K562 (cell line): ENCODE measurements at regions not wholly inside any gene's neighbourhood (a gene's known extent, or its start where the extent isn't known, plus 50 kb on each side); places are given as distances from the start of the nearest gene placed in this dataset.

Source experiments
- ATAC-seq: fragments of 200-7000 bp; cut with Tn5 transposase; 3 replicates; pipeline ENCODE4 v1.9.1; 2020; ENCODE audit warnings: moderate library complexity
- BruUV-seq: library from RNA; stranded (reverse); fragments of 400-500 nt; replicated peaks from 2 replicates; lab custom pipeline; 2021; lab: Mats Ljungman, UMichigan
- CTCF ChIA-PET: fragments of 300-600 bp; formaldehyde crosslinking; extraction: SDS; loops from one replicate; lab custom pipeline; 2021; ENCODE audit warnings: low intra/inter-chr PET ratio; lab: Yijun Ruan, JAX
- POLR2A ChIA-PET: fragments of 300-600, 350-650 bp; sonication (Branson Sonifier 250); formaldehyde crosslinking; extraction: SDS; loops from one replicate; lab custom pipeline; 2021; ENCODE audit warnings: antibody characterized with exemption, inconsistent platforms; lab: Yijun Ruan, JAX
- DNase-seq, 4 experiments: peaks; one replicate each; pipeline versions ENCODE4 v3.0.0 to v3.0.0-alpha.2; 2011 to 2018; ENCODE audit warnings: low spot score in 3 of 4, mixed read lengths in 3 of 4; ENCODE audit errors: extremely low read depth in 1 of 4
- FAIRE-seq: peaks from 2 replicates; lab custom pipeline; 2011; peaks lifted over from hg19 to GRCh38; lab: Jason Lieb, UNC
- H2AFZ ChIP-seq: 2 replicates; pipeline ENCODE4 v1.6.0; 2011; ENCODE audit warnings: low read depth, low read length, control low read depth, inconsistent platforms
- H3K27ac ChIP-seq: fragments of 200-600 bp; 3 replicates; pipeline ENCODE4 v1.8.0; 2011; ENCODE audit warnings: low read depth, mild to moderate bottlenecking, control low read depth, inconsistent platforms, low read length, moderate library complexity, mixed read lengths; ENCODE audit errors: extremely low read depth
- H3K27me3 ChIP-seq, 2 experiments: fragments of 300-600 bp in 1 of 2; 2 replicates in 1 of 2; 3 replicates in 1 of 2; pipeline versions ENCODE4 v1.6.0 to v1.8.0; 2011; ENCODE audit warnings: inconsistent platforms in 2 of 2, low read length in 2 of 2, mild to moderate bottlenecking in 1 of 2, mixed read lengths in 1 of 2, moderate library complexity in 1 of 2; ENCODE audit not compliant: control insufficient read depth in 2 of 2, insufficient read depth in 2 of 2
- H3K36me3 ChIP-seq: fragments of 300-600 bp; 3 replicates; pipeline ENCODE4 v1.8.0; 2011; ENCODE audit warnings: mild to moderate bottlenecking, low read length, inconsistent platforms; ENCODE audit not compliant: control insufficient read depth, insufficient read depth
- H3K4me1 ChIP-seq, 2 experiments: fragments of 200-600 bp in 1 of 2; replicated peaks in 1 of 2; 2 replicates in 1 of 2; 3 replicates in 1 of 2; pipeline versions ENCODE4 v1.5.1 to v1.8.0; 2011; ENCODE audit warnings: inconsistent platforms in 2 of 2, low read length in 2 of 2, mild to moderate bottlenecking in 1 of 2, mixed read lengths in 1 of 2, moderate library complexity in 1 of 2; ENCODE audit not compliant: control insufficient read depth in 2 of 2, insufficient read depth in 2 of 2
- H3K4me2 ChIP-seq: 2 replicates; pipeline ENCODE4 v1.6.1; 2011; ENCODE audit warnings: low read length, control low read depth, inconsistent platforms, mixed read lengths; ENCODE audit not compliant: insufficient read depth
- H3K4me3 ChIP-seq: fragments of 200-600 bp; sonication (generic), shearing (Covaris generic); 2 replicates; pipeline ENCODE4 v1.5.1; 2016; ENCODE audit warnings: control low read depth, inconsistent platforms
- H3K79me2 ChIP-seq: fragments of 200-600 bp; 3 replicates; pipeline ENCODE4 v1.8.0; 2011; ENCODE audit warnings: low read length, inconsistent platforms; ENCODE audit not compliant: control insufficient read depth, insufficient read depth
- H3K9ac ChIP-seq, 2 experiments: 2 replicates each; pipeline versions ENCODE4 v1.6.0 to v1.6.1; 2011; ENCODE audit warnings: low read depth in 2 of 2, low read length in 2 of 2, control low read depth in 1 of 2, inconsistent platforms in 1 of 2, mild to moderate bottlenecking in 1 of 2, mixed read lengths in 1 of 2; ENCODE audit not compliant: insufficient read depth in 1 of 2
- H3K9me1 ChIP-seq: one replicate; pipeline ENCODE4 v1.6.0; 2011; ENCODE audit warnings: inconsistent platforms, mild to moderate bottlenecking, low read length, moderate library complexity; ENCODE audit not compliant: control insufficient read depth, insufficient read depth
- H3K9me3 ChIP-seq: replicated peaks from 2 replicates; pipeline ENCODE4 v1.5.1; 2011; ENCODE audit warnings: low read depth, low read length, inconsistent platforms; ENCODE audit not compliant: control insufficient read depth, insufficient read depth
- H4K20me1 ChIP-seq: replicated peaks from 2 replicates; pipeline ENCODE4 v1.6.1; 2011; ENCODE audit warnings: low read length, inconsistent platforms, mixed read lengths; ENCODE audit not compliant: control insufficient read depth, insufficient read depth
- BCL6 ChIP-seq: fragments of 250-450 bp; sonication (Bioruptor Pico); IDR thresholded peaks from 2 replicates; pipeline ENCODE4 v1.4.0; 2020
- CBX8 ChIP-seq: fragments of 200-600 bp; sonication (generic); IDR thresholded peaks from 2 replicates; pipeline ENCODE4 v1.6.1; 2012; ENCODE audit warnings: borderline replicate concordance, mixed run types, low read depth, mild to moderate bottlenecking, moderate library complexity, mixed read lengths, low read length, control low read depth, inconsistent platforms; ENCODE audit not compliant: poor library complexity, severe bottlenecking; ENCODE audit errors: extremely low read depth
- FOXJ3 ChIP-seq: sonication (generic); formaldehyde crosslinking; IDR thresholded peaks from 2 replicates; pipeline ENCODE4 v1.4.0; 2020; ENCODE audit warnings: mild to moderate bottlenecking, missing genetic modification reagents
- HNRNPH1 ChIP-seq: fragments of 200-400 bp; formaldehyde crosslinking; optimal IDR thresholded peaks from 2 replicates; pipeline ENCODE3; 2017; ENCODE audit warnings: low read depth, mild to moderate bottlenecking, low read length, moderate library complexity
- MXI1 ChIP-seq: IDR thresholded peaks from 2 replicates; pipeline ENCODE4 v1.6.1; 2011; ENCODE audit warnings: low read depth, mild to moderate bottlenecking, improper control_type of control experiment, low read length
- RAD21 ChIP-seq, 2 experiments: fragments of 250-450 bp in 1 of 2; fragments of 450-650 bp in 1 of 2; sonication (Bioruptor Pico) in 1 of 2; formaldehyde crosslinking in 1 of 2; IDR thresholded peaks in 1 of 2; conservative IDR thresholded peaks in 1 of 2; 2 replicates each; pipeline versions ENCODE4 v1.4.0 to v1.8.0; 2020 to 2022; ENCODE audit warnings: mild to moderate bottlenecking in 2 of 2, moderate library complexity in 1 of 2
- RAD51 ChIP-seq: fragments of 450-650 bp; IDR thresholded peaks from 2 replicates; pipeline ENCODE4 v1.7.1; 2016; ENCODE audit warnings: low read depth, mild to moderate bottlenecking, borderline replicate concordance
- RBFOX2 ChIP-seq: fragments of 200-400 bp; formaldehyde crosslinking; IDR thresholded peaks from 2 replicates; pipeline ENCODE4 v1.6.1; 2017; ENCODE audit warnings: low read depth, mild to moderate bottlenecking, low read length, moderate library complexity
- RBM15 ChIP-seq: fragments of 200-400 bp; formaldehyde crosslinking; IDR thresholded peaks from 2 replicates; pipeline ENCODE4 v1.6.1; 2018; ENCODE audit warnings: mild to moderate bottlenecking, low read length, moderate library complexity; ENCODE audit not compliant: insufficient read depth
- TCF7L2 ChIP-seq: fragments of 150-350 bp; IDR thresholded peaks from 2 replicates; pipeline ENCODE4 v1.6.1; 2016; ENCODE audit warnings: low read depth, mild to moderate bottlenecking, low read length, moderate library complexity
- ZNF217 ChIP-seq: sonication (generic); formaldehyde crosslinking; IDR thresholded peaks from 2 replicates; pipeline ENCODE4 v1.8.0; 2022; ENCODE audit warnings: mild to moderate bottlenecking, missing genetic modification reagents
- ZNF384 ChIP-seq: IDR thresholded peaks from 2 replicates; pipeline ENCODE4 v1.6.1; 2012; ENCODE audit warnings: low read depth, low read length, improper control_type of control experiment
- ZNF76 ChIP-seq: fragments of 250-450 bp; sonication (Bioruptor Pico); IDR thresholded peaks from 2 replicates; pipeline ENCODE4 v1.4.0; 2020; ENCODE audit warnings: mild to moderate bottlenecking, moderate library complexity, borderline replicate concordance
- WGBS: fragments of 100-300 bp; shearing (Covaris generic); methylation state at CpG from one replicate; pipeline ENCODE4 v1.1.6; 2016; ENCODE audit warnings: low coverage, mixed read lengths; ENCODE audit not compliant: insufficient coverage; ENCODE audit errors: missing lambda C conversion rate; 5-methylcytosine and 5-hydroxymethylcytosine counted together
- in situ Hi-C: fragments of 300-500 bp; cut with MboI; formaldehyde crosslinking; loops from 4 replicates; pipeline ENCODE4 v1.15.0; 2018; ENCODE audit warnings: inconsistent platforms, mixed read lengths
- intact Hi-C: fragments of 100-400 bp; cut with micrococcal nuclease; formaldehyde crosslinking; loops from 2 replicates; pipeline ENCODE4 v1.14.2; 2022
- TF ChIP-seq, protein P1 (sequence below): sonication (generic); formaldehyde crosslinking; IDR thresholded peaks from 2 replicates; pipeline ENCODE4 v1.9.0; 2022; ENCODE audit warnings: mild to moderate bottlenecking, missing genetic modification reagents
- TF ChIP-seq, protein P2 (sequence below), 3 experiments: fragments of 200-800 bp in 1 of 3; sonication (Bioruptor generic) in 1 of 3; sonication (generic) in 1 of 3; formaldehyde crosslinking in 1 of 3; IDR thresholded peaks; 2 replicates each; pipeline versions ENCODE4 v1.6.1 to v1.8.0; 2016 to 2022; ENCODE audit warnings: mild to moderate bottlenecking in 2 of 3, missing compliant biosample characterization in 2 of 3, missing genetic modification characterization in 2 of 3, missing genetic modification reagents in 1 of 3
- TF ChIP-seq, protein P3 (sequence below): fragments of 450-650 bp; formaldehyde crosslinking; IDR thresholded peaks from 2 replicates; pipeline ENCODE4 v1.4.0; 2020; ENCODE audit warnings: mild to moderate bottlenecking, moderate library complexity
- TF ChIP-seq, protein P4 (sequence below): fragments of 450-650 bp; IDR thresholded peaks from 2 replicates; pipeline ENCODE4 v1.6.1; 2014; ENCODE audit warnings: low read depth, mild to moderate bottlenecking, moderate library complexity, borderline replicate concordance

DNA sequence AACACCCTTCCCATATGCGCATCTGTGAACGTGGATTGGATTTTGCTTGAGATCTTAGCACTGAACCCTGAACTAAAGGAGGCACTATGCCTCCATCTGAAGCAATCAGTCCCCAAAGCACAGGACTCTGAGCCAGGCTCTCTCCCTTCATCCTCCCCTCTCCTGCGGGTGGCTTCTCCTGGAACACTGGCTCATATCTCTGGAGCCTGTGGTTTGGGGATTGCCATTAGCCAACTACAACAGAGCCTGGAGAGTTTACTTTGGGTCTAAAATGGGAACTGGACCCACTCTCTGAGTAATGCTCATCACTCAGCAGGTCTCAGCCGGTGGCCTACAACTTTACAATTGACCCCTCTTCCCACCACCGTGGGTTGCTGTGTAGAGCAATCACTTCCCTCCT lies 190.8 kb upstream of the HES1 start:
- in situ Hi-C loops: no loop called here
- TF ChIP-seq ZNF76 (CRISPR knock-in tag) (no peak), RBM15 (no peak), ZNF384 (no peak), BCL6 (no peak), FOXJ3 (CRISPR knock-in tag) (no peak), MXI1 (no peak), RAD21 (CRISPR knock-in tag; conservative IDR thresholded peaks at IDR 0.05 in 1 of 2, IDR thresholded peaks at IDR 0.05 in 1 of 2) (peak; percentile 36 to 43; a peak in 1 of 4 replicates), CBX8 (no peak), ZNF217 (CRISPR knock-in tag) (no peak), HNRNPH1 (no peak), RAD51 (no peak), TCF7L2 (no peak), RBFOX2 (no peak)
- TF ChIP-seq, protein P1, sequence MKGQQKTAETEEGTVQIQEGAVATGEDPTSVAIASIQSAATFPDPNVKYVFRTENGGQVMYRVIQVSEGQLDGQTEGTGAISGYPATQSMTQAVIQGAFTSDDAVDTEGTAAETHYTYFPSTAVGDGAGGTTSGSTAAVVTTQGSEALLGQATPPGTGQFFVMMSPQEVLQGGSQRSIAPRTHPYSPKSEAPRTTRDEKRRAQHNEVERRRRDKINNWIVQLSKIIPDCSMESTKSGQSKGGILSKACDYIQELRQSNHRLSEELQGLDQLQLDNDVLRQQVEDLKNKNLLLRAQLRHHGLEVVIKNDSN: no peak
- TF ChIP-seq, protein P2, sequence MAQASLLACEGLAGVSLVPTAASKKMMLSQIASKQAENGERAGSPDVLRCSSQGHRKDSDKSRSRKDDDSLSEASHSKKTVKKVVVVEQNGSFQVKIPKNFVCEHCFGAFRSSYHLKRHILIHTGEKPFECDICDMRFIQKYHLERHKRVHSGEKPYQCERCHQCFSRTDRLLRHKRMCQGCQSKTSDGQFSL (CRISPR knock-in tag; IDR thresholded peaks at IDR 0.05): no peak
- TF ChIP-seq, protein P2 (tag; IDR thresholded peaks at IDR 0.05): no peak
- TF ChIP-seq, protein P3, sequence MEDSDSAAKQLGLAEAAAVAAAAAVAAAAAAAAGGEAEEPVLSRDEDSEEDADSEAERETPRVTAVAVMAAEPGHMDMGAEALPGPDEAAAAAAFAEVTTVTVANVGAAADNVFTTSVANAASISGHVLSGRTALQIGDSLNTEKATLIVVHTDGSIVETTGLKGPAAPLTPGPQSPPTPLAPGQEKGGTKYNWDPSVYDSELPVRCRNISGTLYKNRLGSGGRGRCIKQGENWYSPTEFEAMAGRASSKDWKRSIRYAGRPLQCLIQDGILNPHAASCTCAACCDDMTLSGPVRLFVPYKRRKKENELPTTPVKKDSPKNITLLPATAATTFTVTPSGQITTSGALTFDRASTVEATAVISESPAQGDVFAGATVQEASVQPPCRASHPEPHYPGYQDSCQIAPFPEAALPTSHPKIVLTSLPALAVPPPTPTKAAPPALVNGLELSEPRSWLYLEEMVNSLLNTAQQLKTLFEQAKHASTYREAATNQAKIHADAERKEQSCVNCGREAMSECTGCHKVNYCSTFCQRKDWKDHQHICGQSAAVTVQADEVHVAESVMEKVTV: 0 out of 2 replicates have a peak, but pooled peaks have one; percentile 15
- TF ChIP-seq, protein P4, sequence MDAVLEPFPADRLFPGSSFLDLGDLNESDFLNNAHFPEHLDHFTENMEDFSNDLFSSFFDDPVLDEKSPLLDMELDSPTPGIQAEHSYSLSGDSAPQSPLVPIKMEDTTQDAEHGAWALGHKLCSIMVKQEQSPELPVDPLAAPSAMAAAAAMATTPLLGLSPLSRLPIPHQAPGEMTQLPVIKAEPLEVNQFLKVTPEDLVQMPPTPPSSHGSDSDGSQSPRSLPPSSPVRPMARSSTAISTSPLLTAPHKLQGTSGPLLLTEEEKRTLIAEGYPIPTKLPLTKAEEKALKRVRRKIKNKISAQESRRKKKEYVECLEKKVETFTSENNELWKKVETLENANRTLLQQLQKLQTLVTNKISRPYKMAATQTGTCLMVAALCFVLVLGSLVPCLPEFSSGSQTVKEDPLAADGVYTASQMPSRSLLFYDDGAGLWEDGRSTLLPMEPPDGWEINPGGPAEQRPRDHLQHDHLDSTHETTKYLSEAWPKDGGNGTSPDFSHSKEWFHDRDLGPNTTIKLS: no peak

More for the DNA sequence above, 190.8 kb upstream of the HES1 start:
- no peaks in the 10 kb centered on the region for H3K27me3 ChIP-seq
- WGBS: 50% methylated on average over 5 of the region's 5 CpGs
- peaks cover 26 to 42% of the 10 kb centered on the region in 2 experiments for H3K4me1 ChIP-seq
- 0 out of 2 replicates have a peak overlapping the region, but pooled peaks have one; percentile 14 for H2AFZ ChIP-seq
- no TSS peak for BruUV-seq
- no peaks in the 10 kb centered on the region for H3K79me2 ChIP-seq
- H3K9me1 ChIP-seq: no peaks in the 10 kb centered on the region
- no peak overlapping the region for H3K4me2 ChIP-seq
- intact Hi-C loops: loop anchor here (10.0 kb wide), 1 partner anchor 370 kb away; no protein-coding TSS in a partner anchor
- peak; percentile 64 for FAIRE-seq
- no peak for DNase-seq
- no peak for ATAC-seq
- no peak overlapping the region for H3K27ac ChIP-seq
- no peaks in the 10 kb centered on the region for H3K36me3 ChIP-seq
- no peak overlapping the region for H3K4me3 ChIP-seq
- no peaks in the 10 kb centered on the region for H4K20me1 ChIP-seq
- POLR2A ChIA-PET: interaction anchor here (0.7 to 1.5 kb wide), 3 partner anchors 16 to 161 kb away, joined by 3 to 5 read pairs (median 4); no protein-coding TSS in a partner anchor
- no peak overlapping the region for H3K9ac ChIP-seq
- no peaks in the 10 kb centered on the region for H3K9me3 ChIP-seq
- CTCF ChIA-PET: no interaction called here
